NCI-H2196 (cell line): ENCODE measurements at regions not wholly inside any gene's neighbourhood (a gene's known extent, or its start where the extent isn't known, plus 50 kb on each side); places are given as distances from the start of the nearest gene placed in this dataset.

Source experiments
- DNase-seq: peaks from one replicate; lab custom pipeline; 2025; ENCODE audit not compliant: unreplicated experiment; lab: John Stamatoyannopoulos, UW

- no peak for DNase-seq
These were observed 287.2 kb upstream of the GYPC start for GRCh38 chr2:126368758-126369157.

- no peak for DNase-seq
These were observed 285.8 kb upstream of the GYPC start for GRCh38 chr2:126370201-126370600.

GRCh38 chr2:126372406-126372805 lies 283.6 kb upstream of the GYPC start:
- no peak for DNase-seq

GRCh38 chr2:126378176-126378575 lies 277.8 kb upstream of the GYPC start:
- no peak for DNase-seq

GRCh38 chr2:126381091-126381490 lies 274.9 kb upstream of the GYPC start:
- no peak for DNase-seq

DNA sequence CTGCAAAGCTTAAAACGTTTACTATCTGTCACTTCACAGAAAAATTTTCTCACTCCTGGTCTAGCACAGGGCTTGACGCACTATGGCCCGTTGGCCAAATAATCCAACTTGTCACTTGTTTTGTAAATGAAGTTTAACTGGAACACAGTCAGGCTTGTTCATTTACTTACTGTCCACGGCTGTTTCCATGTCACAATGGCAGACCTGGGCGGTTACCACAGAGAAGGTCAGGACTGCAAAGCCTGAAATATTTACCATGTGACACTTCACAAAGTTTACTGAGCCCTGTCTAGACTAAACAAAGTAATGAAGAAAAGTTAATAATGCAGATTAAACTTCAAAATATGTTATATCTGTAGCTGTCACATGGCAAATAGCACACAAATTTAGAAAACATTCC lies 273.0 kb upstream of the GYPC start:
- no peak for DNase-seq

GRCh38 chr2:126383800-126384199 lies 272.2 kb upstream of the GYPC start:
- no peak for DNase-seq

- no peak for DNase-seq
These were observed 270.5 kb upstream of the GYPC start for GRCh38 chr2:126385441-126385840.

DNA sequence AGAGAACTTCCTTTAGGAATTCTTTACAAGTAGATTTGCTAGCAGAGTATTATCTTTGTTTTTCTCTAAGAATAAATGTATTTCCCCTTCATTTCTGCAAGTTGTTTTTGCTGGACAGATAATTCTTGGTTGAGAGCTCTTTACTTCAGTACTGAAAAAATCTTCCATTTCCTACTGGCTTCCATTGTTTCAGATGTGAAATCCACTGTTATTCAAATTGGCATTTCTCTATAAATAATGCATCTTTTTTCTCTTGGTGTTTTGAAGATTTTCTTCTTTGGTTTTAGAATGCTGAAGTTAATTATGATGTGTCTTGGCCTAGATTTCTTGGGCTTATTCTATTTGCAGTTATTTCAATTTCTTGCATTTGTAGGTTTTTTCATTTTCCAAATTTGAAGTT lies 270.0 kb upstream of the GYPC start:
- DNase-seq = no peak

DNA sequence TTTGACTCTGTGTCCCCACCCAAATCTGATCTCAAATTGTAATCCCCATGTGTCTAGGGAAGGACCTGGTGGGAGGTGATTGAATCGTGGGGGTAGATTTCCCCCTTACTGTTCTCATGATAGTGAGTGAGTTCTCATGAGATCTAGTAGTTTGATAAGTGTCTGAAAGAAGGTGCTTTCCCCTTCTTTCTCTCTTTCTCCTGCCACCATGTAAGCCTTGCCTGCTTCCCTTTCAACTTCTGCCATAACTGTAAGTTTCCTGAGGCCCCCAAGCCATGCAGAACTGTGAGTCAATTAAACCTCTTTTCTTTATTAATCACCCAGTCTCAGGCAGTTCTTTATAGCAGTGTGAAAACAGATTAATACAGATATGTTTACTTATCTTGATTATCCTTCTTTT lies 266.5 kb upstream of the GYPC start:
- no peak for DNase-seq

- DNase-seq = no peak
These were observed 263.1 kb upstream of the GYPC start for GRCh38 chr2:126392889-126393288.

GRCh38 chr2:126399001-126399400 lies 257.0 kb upstream of the GYPC start:
- DNase-seq = no peak

DNA sequence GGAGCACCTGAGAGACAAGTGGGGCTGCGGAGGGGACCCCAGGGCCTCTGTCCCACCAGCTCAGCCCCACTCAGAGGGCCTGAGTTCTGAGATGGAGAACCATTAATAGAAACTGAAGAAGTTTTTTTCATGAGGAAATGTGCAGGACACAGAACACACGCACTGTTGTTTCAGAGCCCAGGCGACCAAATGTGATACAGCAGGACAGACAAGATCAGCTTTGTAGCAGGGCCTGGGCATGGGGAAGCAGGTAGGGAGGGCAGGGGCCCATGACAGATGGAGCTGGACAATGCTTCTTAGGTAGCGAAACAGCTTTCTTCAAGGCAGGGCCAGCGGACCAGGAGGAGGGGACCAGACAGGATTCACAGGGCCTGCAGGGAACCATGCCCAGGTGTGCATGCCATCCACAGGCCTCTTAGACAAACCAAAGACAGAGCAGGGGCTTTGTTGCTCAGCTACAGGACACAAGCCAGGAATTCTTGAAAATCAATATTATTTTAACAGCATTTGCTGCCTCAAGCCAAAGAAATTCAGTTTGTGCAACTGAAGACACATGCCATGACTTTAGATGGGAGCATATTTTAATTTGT lies 252.8 kb upstream of the GYPC start:
- no peak for DNase-seq

- DNase-seq = no peak
These were observed 249.7 kb upstream of the GYPC start for GRCh38 chr2:126406267-126406666.

DNA sequence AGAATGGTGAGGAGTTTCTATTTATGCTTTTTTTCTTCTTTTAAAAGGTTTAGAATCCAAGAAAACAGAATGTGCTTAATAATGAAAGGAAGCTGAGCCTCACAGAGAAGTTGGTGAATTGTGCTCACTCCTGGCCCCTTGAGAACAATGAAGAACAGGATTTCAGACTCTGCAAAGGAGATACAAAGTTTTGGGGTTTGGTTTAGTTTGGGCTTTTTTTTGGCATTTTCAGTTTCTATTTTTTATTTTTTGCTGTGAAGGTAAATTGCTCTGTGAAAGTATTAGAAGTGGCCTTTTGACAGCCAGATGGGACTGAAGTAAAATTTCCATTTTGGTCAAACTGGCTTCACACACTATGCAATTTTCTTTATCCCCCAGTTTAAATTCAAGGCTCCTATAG lies 247.3 kb upstream of the GYPC start:
- no peak for DNase-seq

- no peak for DNase-seq
These were observed 246.1 kb upstream of the GYPC start for GRCh38 chr2:126409850-126410249.

DNA sequence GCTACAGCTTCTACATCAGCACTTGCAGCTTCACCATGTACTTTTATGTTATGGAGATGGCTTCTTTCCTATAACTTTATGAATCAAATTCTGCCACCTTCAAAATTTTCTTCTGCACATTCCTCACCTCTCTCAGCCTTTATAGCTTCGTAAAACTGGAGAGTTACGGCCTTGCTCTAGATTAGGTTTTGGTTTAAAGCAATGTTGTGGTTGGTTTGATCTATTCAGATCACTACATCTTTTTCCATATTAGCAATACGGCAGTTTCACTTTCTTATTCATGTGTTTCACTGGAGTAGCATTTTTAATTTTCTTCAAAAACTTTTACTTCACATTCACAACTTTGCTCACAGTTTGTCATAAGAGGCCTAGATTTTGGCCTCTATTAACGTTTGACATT lies 242.9 kb upstream of the GYPC start:
- DNase-seq = no peak

DNA sequence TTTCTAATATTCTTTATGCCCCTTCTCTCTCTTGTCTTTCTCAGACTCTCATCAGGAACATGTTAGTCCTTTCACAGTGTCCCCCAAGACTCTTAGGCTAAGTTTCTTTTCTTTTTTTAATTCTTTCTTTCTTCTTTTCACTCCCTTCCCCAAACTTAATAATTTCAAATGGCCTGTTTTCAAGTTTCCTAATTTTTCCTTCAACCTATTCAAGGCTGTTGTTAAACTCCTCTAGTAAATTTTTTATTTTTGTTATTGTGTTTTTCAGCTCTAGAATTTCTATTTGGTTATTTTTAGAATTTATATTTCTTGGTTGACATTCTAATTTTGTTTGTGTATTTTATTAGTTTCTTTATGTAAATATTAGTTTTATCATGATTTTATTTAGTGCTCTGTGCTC lies 236.6 kb upstream of the GYPC start:
- DNase-seq = no peak

DNA sequence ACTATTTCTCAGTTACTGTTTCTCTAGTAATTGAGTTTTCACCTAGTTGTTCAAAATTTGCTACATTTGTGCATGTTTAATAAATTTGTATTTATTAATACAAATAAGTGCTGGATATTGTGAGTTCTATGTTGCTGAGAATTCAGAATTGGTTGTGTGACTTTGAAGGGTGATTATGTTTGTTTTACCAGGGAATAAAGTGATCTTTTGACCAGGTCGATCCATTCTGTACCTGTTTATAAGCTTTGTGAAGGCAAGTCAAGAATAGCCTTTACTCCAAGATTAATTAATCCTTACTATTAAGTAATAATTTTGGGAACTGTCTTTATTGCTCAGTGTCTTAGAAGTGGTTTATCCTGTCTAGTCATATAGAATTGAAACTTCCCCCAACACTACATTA lies 230.0 kb upstream of the GYPC start:
- DNase-seq = no peak

GRCh38 chr2:126429103-126429502 lies 226.9 kb upstream of the GYPC start:
- no peak for DNase-seq

DNA sequence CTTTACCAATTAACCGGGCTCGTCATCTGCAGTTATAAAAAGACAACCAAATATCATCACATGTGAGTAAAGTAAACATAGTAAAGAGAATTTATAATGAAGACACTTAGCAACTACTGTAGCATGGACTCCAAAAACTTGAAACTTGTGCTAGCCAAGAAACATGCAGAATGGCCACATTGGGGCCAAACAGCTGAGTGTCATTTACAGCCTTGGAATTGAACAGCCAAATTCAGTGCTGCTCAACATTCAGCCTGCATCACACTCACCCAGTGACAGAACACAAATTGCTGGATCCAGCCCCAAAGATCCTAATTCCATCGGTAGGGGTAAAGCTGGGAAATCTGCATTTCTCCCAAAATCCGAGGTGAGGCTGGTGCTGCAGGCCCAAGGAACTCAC lies 224.8 kb upstream of the GYPC start:
- DNase-seq = no peak

GRCh38 chr2:126436411-126436810 lies 219.5 kb upstream of the GYPC start:
- DNase-seq = no peak

DNA sequence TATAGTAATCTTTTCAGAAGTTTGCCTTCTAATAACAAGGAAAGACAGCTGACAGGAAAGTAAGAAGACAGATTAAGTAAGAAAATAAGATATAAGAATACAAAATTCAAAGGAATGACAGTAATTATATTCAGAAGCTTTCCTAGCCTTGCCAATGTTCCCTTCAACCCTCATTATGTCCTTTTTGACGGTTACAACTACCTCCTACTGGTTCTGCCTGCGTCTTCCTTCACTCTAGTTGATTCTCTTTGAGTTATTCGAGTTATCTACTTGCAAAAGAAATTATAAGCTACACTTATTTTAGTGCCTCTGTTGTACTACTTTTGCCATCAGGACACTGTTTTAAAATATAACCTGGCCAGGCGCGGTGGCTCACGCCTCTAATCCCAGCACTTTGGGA lies 218.9 kb upstream of the GYPC start:
- no peak for DNase-seq

DNA sequence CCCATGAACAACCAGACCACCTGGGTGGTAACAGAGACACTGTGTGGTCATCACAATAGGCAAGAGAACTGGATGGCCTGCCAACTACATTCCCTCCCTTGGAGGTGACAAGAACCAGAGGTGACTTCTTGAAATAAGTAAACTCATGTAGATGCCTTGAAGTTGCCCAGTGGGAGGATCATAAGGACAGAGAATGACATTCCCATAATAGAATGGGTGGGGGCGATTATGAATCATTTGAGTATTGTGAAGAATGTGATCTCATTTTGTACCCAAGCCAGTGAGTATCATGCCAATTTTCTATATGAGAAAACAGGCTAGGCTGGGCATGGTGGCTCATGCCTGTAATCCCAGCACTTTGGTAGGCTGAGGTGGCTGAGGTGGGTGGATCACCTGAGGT lies 211.4 kb upstream of the GYPC start:
- DNase-seq = no peak
